Transverse colon (tissue), 4 donors: ENCODE measurements at regions not wholly inside any gene's neighbourhood (a gene's known extent, or its start where the extent isn't known, plus 50 kb on each side); places are given as distances from the start of the nearest gene placed in this dataset.

ENCODE experiments used
- DNase-seq: peaks from one replicate; pipeline ENCODE4 v3.0.0-alpha.2; 2019
- H3K27ac ChIP-seq, 4 donors: fragments of 200-600 bp; sonication (generic); 2 replicates each; pipeline ENCODE4 v1.5.1; 2016 to 2018; ENCODE audit warnings: inconsistent platforms in 4 of 4
- H3K27me3 ChIP-seq: fragments of 200-600 bp; sonication (generic); 2 replicates; pipeline ENCODE4 v1.5.1; 2017; ENCODE audit warnings: inconsistent platforms
- H3K36me3 ChIP-seq, 4 donors: fragments of 200-600 bp; sonication (generic); 2 replicates each; pipeline ENCODE4 v1.5.1; 2017 to 2019; ENCODE audit warnings: inconsistent platforms in 4 of 4
- H3K4me1 ChIP-seq, 4 donors: fragments of 200-600 bp; sonication (generic); 2 replicates each; pipeline ENCODE4 v1.5.1; 2017 to 2020; ENCODE audit warnings: inconsistent platforms in 4 of 4
- H3K4me3 ChIP-seq, 4 donors: fragments of 200-600 bp; sonication (generic); 1 replicate in 1 of 4; 2 replicates in 3 of 4; pipeline versions ENCODE4 v1.5.1 to v1.6.1; 2017 to 2019; ENCODE audit warnings: inconsistent platforms in 4 of 4
- H3K9me3 ChIP-seq, 2 donors: fragments of 200-600 bp; sonication (generic); 2 replicates each; pipeline ENCODE4 v1.5.1; 2017 to 2019; ENCODE audit warnings: inconsistent platforms in 2 of 2
- CTCF ChIP-seq, 5 experiments: fragments of 200-600 bp in 3 of 5; fragments of 450-650 bp in 2 of 5; sonication (generic) in 3 of 5; IDR thresholded peaks; 1 replicate in 2 of 5; 2 replicates in 3 of 5; pipeline ENCODE4 v1.5.1; 2016 to 2017; ENCODE audit warnings: antibody characterized with exemption in 5 of 5, inconsistent platforms in 3 of 5, mild to moderate bottlenecking in 2 of 5, moderate library complexity in 1 of 5
- EP300 ChIP-seq: sonication (generic); formaldehyde crosslinking; IDR thresholded peaks from one replicate; pipeline ENCODE4 v1.6.1; 2017; ENCODE audit warnings: antibody characterized with exemption, low read depth
- POLR2A ChIP-seq: fragments of 450-650 bp; IDR thresholded peaks from one replicate; pipeline ENCODE4 v1.6.1; 2016; ENCODE audit warnings: antibody characterized with exemption, mild to moderate bottlenecking, moderate library complexity
- POLR2AphosphoS5 ChIP-seq, 3 donors: sonication (generic); formaldehyde crosslinking; IDR thresholded peaks; one replicate each; pipeline ENCODE4 v1.6.1; 2016; ENCODE audit warnings: antibody characterized with exemption in 3 of 3
- WGBS, 2 donors: methylation state at CpG; one replicate each; pipeline ENCODE4 v1.1.5; 2018; ENCODE audit warnings: low coverage in 1 of 2; 5-methylcytosine and 5-hydroxymethylcytosine counted together
- in situ Hi-C, 4 donors: fragments of 200-750 bp; cut with MboI; loops; one replicate each; pipeline versions ENCODE4 v1.15.0 to v1.15.1; 2017; ENCODE audit warnings: low sequenced_read_pairs in 3 of 4, low pct_ligation_motif_present in 1 of 4, low pct_unique_long_range_greater_than_20kb in 1 of 4
- intact Hi-C: fragments of 100-400 bp; cut with DNase I; formaldehyde crosslinking; loops from one replicate; pipeline ENCODE4 v1.15.1; 2023; ENCODE audit warnings: low total_unique reads

GRCh38 chr21:31460980-31461379 lies 116.9 kb upstream of the TIAM1 start:
- TF ChIP-seq CTCF (IDR thresholded peaks at IDR 0.05) (no peak), EP300 (no peak), POLR2A (no peak), POLR2AphosphoS5 (IDR thresholded peaks at IDR 0.05) (no peak)
- Histone ChIP-seq H3K27me3 (no peaks in the 10 kb centered on the region), H3K9me3 (no peaks in the 10 kb centered on the region), H3K27ac (no peak overlapping the region), H3K36me3 (no peaks in the 10 kb centered on the region), H3K4me1 (no peaks in the 10 kb centered on the region), H3K4me3 (no peak overlapping the region)
- in situ Hi-C loops (no loop called here), intact Hi-C loops (no loop called here)
- DNase-seq: no peak
- 80 to 82% methylated on average over 10 of the region's 10 CpGs for WGBS, 2 donors

GRCh38 chr21:31459457-31459856 lies 115.4 kb upstream of the TIAM1 start:
- in situ Hi-C loops (no loop called here), intact Hi-C loops (no loop called here)
- Histone ChIP-seq H3K4me1 (no peaks in the 10 kb centered on the region), H3K27me3 (no peaks in the 10 kb centered on the region), H3K9me3 (no peaks in the 10 kb centered on the region), H3K36me3 (no peaks in the 10 kb centered on the region), H3K4me3 (no peak overlapping the region), H3K27ac (no peak overlapping the region)
- 84 to 93% methylated on average over 3 of the region's 3 CpGs for WGBS, 2 donors
- DNase-seq: no peak
- TF ChIP-seq EP300: no peak
- no peak for TF ChIP-seq CTCF (IDR thresholded peaks at IDR 0.05)
- no peak for TF ChIP-seq POLR2AphosphoS5 (IDR thresholded peaks at IDR 0.05)
- TF ChIP-seq POLR2A: no peak

- DNase-seq: no peak
- Histone ChIP-seq H3K27me3 (no peaks in the 10 kb centered on the region), H3K4me1 (no peaks in the 10 kb centered on the region), H3K4me3 (no peak overlapping the region), H3K36me3 (no peaks in the 10 kb centered on the region), H3K27ac (no peak overlapping the region), H3K9me3 (no peaks in the 10 kb centered on the region)
- WGBS, 2 donors: 83% methylated on average over 1 of the region's 1 CpG; no CpG with 5 or more reads in 1 of the 2 donors
- no peak for TF ChIP-seq CTCF (IDR thresholded peaks at IDR 0.05)
- TF ChIP-seq POLR2AphosphoS5 (IDR thresholded peaks at IDR 0.05): no peak
- TF ChIP-seq POLR2A: no peak
- no peak for TF ChIP-seq EP300
- in situ Hi-C loops: no loop called here
- intact Hi-C loops: no loop called here
These were observed 113.6 kb upstream of the TIAM1 start for GRCh38 chr21:31457675-31458074.

GRCh38 chr21:31456201-31456600 lies 112.1 kb upstream of the TIAM1 start:
- DNase-seq: no peak
- TF ChIP-seq POLR2A (no peak), EP300 (no peak), POLR2AphosphoS5 (IDR thresholded peaks at IDR 0.05) (no peak), CTCF (IDR thresholded peaks at IDR 0.05) (no peak)
- Histone ChIP-seq H3K9me3 (no peaks in the 10 kb centered on the region), H3K27ac (no peak overlapping the region), H3K4me1 (no peaks in the 10 kb centered on the region), H3K27me3 (no peaks in the 10 kb centered on the region), H3K36me3 (no peaks in the 10 kb centered on the region), H3K4me3 (no peak overlapping the region)
- in situ Hi-C loops: no loop called here
- intact Hi-C loops: no loop called here
- 50 to 88% methylated on average over 1 to 6 of the region's 6 CpGs for WGBS, 2 donors
